ENCODE measurements at regions not wholly inside any gene's neighbourhood (a gene's known extent, or its start where the extent isn't known, plus 50 kb on each side); places are given as distances from the start of the nearest gene placed in this dataset.

- TF ChIP-seq POLR2A (IDR thresholded peaks at IDR 0.05; ENCODE audit: low read length) (no peak), GATA1 (IDR thresholded peaks at IDR 0.05; ENCODE audit: low read depth, low read length) (no peak)
Observed at GRCh38 chr3:30266524-30266923, 339.9 kb upstream of the TGFBR2 start.
